ENCODE measurements at regions not wholly inside any gene's neighbourhood (a gene's known extent, or its start where the extent isn't known, plus 50 kb on each side); places are given as distances from the start of the nearest gene placed in this dataset.
"Not testable (repeated sequence)": the region's sequence is repeated elsewhere in the genome, so short reads cannot be mapped to it uniquely, and the experiment has no call there.

GRCh38 chr13:104532132-104532531 lies 1465.9 kb upstream of the SLC10A2 start:
- no peak for TF ChIP-seq CTCF (IDR thresholded peaks at IDR 0.05; ENCODE audit: control extremely low read depth, extremely low read depth, low read depth, missing control alignments)
- CTCF ChIA-PET = no interaction called here
- no peak for DNase-seq (ENCODE audit: extremely low spot score)
- POLR2A ChIA-PET = no interaction called here

- POLR2A ChIA-PET = no interaction called here
- CTCF ChIA-PET = interaction anchor here (1.1 kb wide), 1 partner anchor 8 kb away, joined by 5 read pairs; no protein-coding TSS in a partner anchor
Measured at GRCh38 chr13:104530741-104531140, 1464.5 kb upstream of the SLC10A2 start.

GRCh38 chr13:104526561-104526960 lies 1460.3 kb upstream of the SLC10A2 start:
- TF ChIP-seq CTCF (IDR thresholded peaks at IDR 0.05; ENCODE audit: control extremely low read depth, extremely low read depth, low read depth, missing control alignments) = no peak
- ChIA-PET CTCF (no interaction called here), POLR2A (no interaction called here)
- no peak for DNase-seq (ENCODE audit: extremely low spot score)

More at GRCh38 chr13:104530741-104531140, 1464.5 kb upstream of the SLC10A2 start:
- no peak for TF ChIP-seq CTCF (IDR thresholded peaks at IDR 0.05; ENCODE audit: control extremely low read depth, extremely low read depth, low read depth, missing control alignments)
- DNase-seq (ENCODE audit: extremely low spot score) = no peak

GRCh38 chr13:104525467-104525866 lies 1459.2 kb upstream of the SLC10A2 start:
- no peak for DNase-seq (ENCODE audit: extremely low spot score)
- ChIA-PET CTCF (no interaction called here), POLR2A (no interaction called here)
- TF ChIP-seq CTCF (IDR thresholded peaks at IDR 0.05; ENCODE audit: control extremely low read depth, extremely low read depth, low read depth, missing control alignments) = no peak

GRCh38 chr13:104522235-104523072 lies 1456.2 kb upstream of the SLC10A2 start:
- no peak for DNase-seq (ENCODE audit: extremely low spot score)
- ChIA-PET POLR2A (no interaction called here), CTCF (no interaction called here)
- TF ChIP-seq CTCF (IDR thresholded peaks at IDR 0.05; ENCODE audit: control extremely low read depth, extremely low read depth, low read depth, missing control alignments) = no peak

- POLR2A ChIA-PET = no interaction called here
- CTCF ChIA-PET = no interaction called here
- no peak for TF ChIP-seq CTCF (IDR thresholded peaks at IDR 0.05; ENCODE audit: control extremely low read depth, extremely low read depth, low read depth, missing control alignments)
- DNase-seq (ENCODE audit: extremely low spot score) = no peak
Measured at GRCh38 chr13:104510422-104510821, 1444.2 kb upstream of the SLC10A2 start.

GRCh38 chr13:104493502-104493901 lies 1427.3 kb upstream of the SLC10A2 start:
- DNase-seq (ENCODE audit: extremely low spot score); POLR2A ChIA-PET: not testable (repeated sequence)
- CTCF ChIA-PET = interaction anchor here (1.0 kb wide), 1 partner anchor 9 kb away, joined by 3 read pairs; no protein-coding TSS in a partner anchor
